Gastroesophageal sphincter (tissue), 4 donors: ENCODE measurements at regions not wholly inside any gene's neighbourhood (a gene's known extent, or its start where the extent isn't known, plus 50 kb on each side); places are given as distances from the start of the nearest gene placed in this dataset.

ENCODE experiments used
- ATAC-seq: fragments of 150-250 bp; one replicate; pipeline ENCODE4 v1.9.1; 2016; ENCODE audit warnings: mild to moderate bottlenecking, moderate library complexity
- H3K27ac ChIP-seq, 4 donors: fragments of 200-600 bp; sonication (generic) in 3 of 4; 1 replicate in 3 of 4; 2 replicates in 1 of 4; pipeline ENCODE4 v1.5.1; 2016 to 2019
- H3K27me3 ChIP-seq: fragments of 200-600 bp; sonication (generic); one replicate; pipeline ENCODE4 v1.5.1; 2019
- H3K36me3 ChIP-seq, 2 donors: fragments of 200-600 bp; sonication (generic); one replicate each; pipeline ENCODE4 v1.5.1; 2019; ENCODE audit warnings: control low read depth in 1 of 2
- H3K4me1 ChIP-seq, 3 donors: fragments of 200-600 bp; sonication (generic); 1 replicate in 2 of 3; 2 replicates in 1 of 3; pipeline ENCODE4 v1.5.1; 2016 to 2019; ENCODE audit warnings: control low read depth in 2 of 3
- H3K4me3 ChIP-seq, 2 donors: fragments of 200-600 bp; sonication (generic); one replicate each; pipeline ENCODE4 v1.5.1; 2019; ENCODE audit warnings: mild to moderate bottlenecking in 1 of 2, moderate library complexity in 1 of 2
- H3K9me3 ChIP-seq, 3 donors: fragments of 200-600 bp; sonication (generic); one replicate each; pipeline ENCODE4 v1.5.1; 2017 to 2019; ENCODE audit warnings: control low read depth in 2 of 3
- EP300 ChIP-seq: sonication (generic); formaldehyde crosslinking; IDR thresholded peaks from one replicate; pipeline ENCODE4 v1.6.1; 2017; ENCODE audit warnings: antibody characterized with exemption, mild to moderate bottlenecking
- POLR2A ChIP-seq, 2 donors: fragments of 450-650 bp; IDR thresholded peaks; one replicate each; pipeline ENCODE4 v1.6.1; 2017; ENCODE audit warnings: antibody characterized with exemption in 2 of 2, mild to moderate bottlenecking in 2 of 2, moderate library complexity in 1 of 2
- POLR2AphosphoS5 ChIP-seq: sonication (generic); formaldehyde crosslinking; IDR thresholded peaks from one replicate; pipeline ENCODE4 v1.6.1; 2017; ENCODE audit warnings: antibody characterized with exemption
- WGBS, 2 donors: methylation state at CpG; one replicate each; pipeline ENCODE4 v1.1.5; 2018; ENCODE audit warnings: low coverage in 1 of 2; 5-methylcytosine and 5-hydroxymethylcytosine counted together
- TF ChIP-seq, protein P1 (sequence below), 4 experiments: fragments of 200-600 bp in 2 of 4; fragments of 450-650 bp in 2 of 4; sonication (generic) in 1 of 4; IDR thresholded peaks; one replicate each; pipeline ENCODE4 v1.5.1; 2017 to 2019; ENCODE audit warnings: antibody characterized with exemption in 4 of 4, mild to moderate bottlenecking in 2 of 4, moderate library complexity in 2 of 4

DNA sequence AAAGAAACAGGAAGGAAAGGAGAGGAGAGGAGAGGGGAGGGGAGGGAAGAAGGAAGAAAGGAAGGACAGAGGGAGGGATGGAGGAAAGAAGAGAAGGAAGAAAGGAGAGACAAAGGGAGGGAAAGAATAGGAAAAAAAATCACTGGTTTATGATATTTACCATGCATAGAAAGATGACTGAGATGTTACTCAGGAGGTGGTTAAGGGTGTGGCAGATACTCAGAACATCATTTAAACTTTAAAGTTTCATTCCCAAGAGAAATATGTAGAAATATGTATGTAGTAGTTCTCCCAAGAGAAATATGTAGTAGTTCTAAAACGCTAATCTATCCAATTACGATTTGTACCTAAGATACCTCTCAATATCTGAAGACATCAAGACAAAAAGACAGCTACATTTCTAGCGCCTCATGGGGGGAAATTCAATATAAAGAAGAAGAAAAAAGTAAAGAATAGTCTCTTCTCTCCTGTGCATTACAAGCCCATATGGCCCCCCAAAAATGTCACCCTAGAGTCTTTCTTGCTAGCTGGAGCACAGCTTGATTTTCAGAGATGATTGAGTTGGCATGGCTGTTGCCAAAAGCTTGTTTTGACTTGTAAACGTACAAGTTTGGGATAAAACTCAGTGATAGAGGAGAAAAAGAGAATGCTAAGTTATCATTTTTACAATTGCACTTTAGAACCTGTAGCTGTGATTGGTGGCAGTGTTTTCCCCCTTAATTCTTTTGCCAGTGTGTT is 539.2 kb downstream of the CDH26 start:
- Histone ChIP-seq H3K36me3 (no peaks in the 10 kb centered on the region), H3K9me3 (no peaks in the 10 kb centered on the region), H3K4me3 (no peak overlapping the region), H3K27ac (no peak overlapping the region), H3K27me3 (no peaks in the 10 kb centered on the region), H3K4me1 (no peaks in the 10 kb centered on the region)
- TF ChIP-seq POLR2A (IDR thresholded peaks at IDR 0.05) (no peak), EP300 (no peak), POLR2AphosphoS5 (no peak)
- TF ChIP-seq, protein P1, sequence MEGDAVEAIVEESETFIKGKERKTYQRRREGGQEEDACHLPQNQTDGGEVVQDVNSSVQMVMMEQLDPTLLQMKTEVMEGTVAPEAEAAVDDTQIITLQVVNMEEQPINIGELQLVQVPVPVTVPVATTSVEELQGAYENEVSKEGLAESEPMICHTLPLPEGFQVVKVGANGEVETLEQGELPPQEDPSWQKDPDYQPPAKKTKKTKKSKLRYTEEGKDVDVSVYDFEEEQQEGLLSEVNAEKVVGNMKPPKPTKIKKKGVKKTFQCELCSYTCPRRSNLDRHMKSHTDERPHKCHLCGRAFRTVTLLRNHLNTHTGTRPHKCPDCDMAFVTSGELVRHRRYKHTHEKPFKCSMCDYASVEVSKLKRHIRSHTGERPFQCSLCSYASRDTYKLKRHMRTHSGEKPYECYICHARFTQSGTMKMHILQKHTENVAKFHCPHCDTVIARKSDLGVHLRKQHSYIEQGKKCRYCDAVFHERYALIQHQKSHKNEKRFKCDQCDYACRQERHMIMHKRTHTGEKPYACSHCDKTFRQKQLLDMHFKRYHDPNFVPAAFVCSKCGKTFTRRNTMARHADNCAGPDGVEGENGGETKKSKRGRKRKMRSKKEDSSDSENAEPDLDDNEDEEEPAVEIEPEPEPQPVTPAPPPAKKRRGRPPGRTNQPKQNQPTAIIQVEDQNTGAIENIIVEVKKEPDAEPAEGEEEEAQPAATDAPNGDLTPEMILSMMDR (IDR thresholded peaks at IDR 0.05) = no peak
- 76 to 78% methylated on average over 4 of the region's 4 CpGs for WGBS, 2 donors
- no peak for ATAC-seq

DNA sequence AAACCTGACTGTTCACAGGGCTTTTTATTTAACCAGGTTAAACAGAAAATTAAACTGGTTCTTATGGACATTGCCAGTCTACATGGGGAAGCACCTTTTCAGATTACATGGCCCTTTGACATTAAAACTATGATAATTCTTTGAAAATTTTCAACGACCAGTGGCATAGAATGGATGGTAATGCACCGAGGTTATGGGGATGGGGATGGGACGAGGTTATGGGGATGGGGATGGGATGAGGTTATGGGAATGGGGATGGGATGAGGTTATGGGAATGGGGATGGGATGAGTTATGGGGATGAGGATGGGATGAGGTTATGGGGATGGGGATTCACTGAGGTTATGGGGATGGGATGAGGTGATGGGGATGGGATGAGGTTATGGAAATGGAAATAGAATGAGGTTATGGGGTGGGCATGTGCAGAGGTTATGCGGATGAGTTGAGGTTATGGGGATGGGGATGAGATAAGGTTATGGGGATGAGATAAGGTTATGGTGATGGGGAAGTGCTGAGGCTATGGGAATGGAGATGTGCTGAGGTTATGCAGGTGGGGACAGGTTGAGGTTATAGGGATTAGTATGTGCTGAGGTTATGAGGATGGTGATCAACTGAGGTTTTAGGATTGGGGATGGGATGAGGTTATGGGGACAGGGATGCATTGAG is 541.9 kb downstream of the CDH26 start:
- Histone ChIP-seq H3K27me3 (peaks cover 5% of the 10 kb centered on the region), H3K36me3 (no peaks in the 10 kb centered on the region), H3K9me3 (no peaks in the 10 kb centered on the region), H3K4me3 (no peak overlapping the region), H3K4me1 (no peaks in the 10 kb centered on the region), H3K27ac (no peak overlapping the region)
- WGBS, 2 donors = 72 to 85% methylated on average over 2 to 4 of the region's 4 CpGs
- ATAC-seq = no peak
- TF ChIP-seq POLR2AphosphoS5 = no peak
- no peak for TF ChIP-seq POLR2A (IDR thresholded peaks at IDR 0.05)
- no peak for TF ChIP-seq EP300
- TF ChIP-seq, protein P1 (IDR thresholded peaks at IDR 0.05) = no peak

- Histone ChIP-seq H3K27ac (no peak overlapping the region), H3K36me3 (no peaks in the 10 kb centered on the region), H3K4me1 (no peaks in the 10 kb centered on the region), H3K4me3 (no peak overlapping the region), H3K9me3 (no peaks in the 10 kb centered on the region), H3K27me3 (peaks cover 5% of the 10 kb centered on the region)
- WGBS, 2 donors = 81 to 83% methylated on average over 2 of the region's 2 CpGs
- TF ChIP-seq, protein P1 (IDR thresholded peaks at IDR 0.05) = no peak
- TF ChIP-seq EP300 = no peak
- TF ChIP-seq POLR2A (IDR thresholded peaks at IDR 0.05) = no peak
- no peak for TF ChIP-seq POLR2AphosphoS5
- ATAC-seq = no peak
Observed at GRCh38 chr20:60501048-60501447, 542.8 kb downstream of the CDH26 start.

DNA sequence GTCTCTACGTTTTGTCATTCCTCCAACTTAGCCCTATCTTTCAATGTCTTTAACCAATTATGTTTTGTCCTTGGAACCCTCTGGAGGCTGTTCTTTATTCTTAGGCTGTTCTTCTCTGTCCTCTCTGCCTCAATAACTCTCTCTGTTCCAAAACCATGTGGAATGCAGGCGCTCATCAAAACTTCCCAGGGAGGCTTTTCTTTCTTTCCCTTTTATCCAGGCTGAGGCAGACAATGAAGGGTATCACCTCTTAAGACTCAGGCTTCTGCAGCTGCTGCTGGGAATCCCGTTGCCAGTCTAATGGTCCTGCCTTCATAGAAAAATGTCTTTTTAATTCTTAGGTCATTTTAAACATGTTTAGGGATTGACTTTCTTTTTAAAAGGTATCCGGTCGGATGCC is 544.7 kb downstream of the CDH26 start:
- TF ChIP-seq POLR2A (IDR thresholded peaks at IDR 0.05) (no peak), POLR2AphosphoS5 (no peak), EP300 (no peak)
- TF ChIP-seq, protein P1 (IDR thresholded peaks at IDR 0.05) = no peak
- H3K27ac ChIP-seq = no peak overlapping the region
- peaks cover 5% of the 10 kb centered on the region for H3K27me3 ChIP-seq
- no peaks in the 10 kb centered on the region for H3K36me3 ChIP-seq
- H3K4me3 ChIP-seq = no peak overlapping the region
- no peaks in the 10 kb centered on the region for H3K9me3 ChIP-seq
- no peak for ATAC-seq
- H3K4me1 ChIP-seq = no peaks in the 10 kb centered on the region
- 73 to 81% methylated on average over 5 of the region's 5 CpGs for WGBS, 2 donors

DNA sequence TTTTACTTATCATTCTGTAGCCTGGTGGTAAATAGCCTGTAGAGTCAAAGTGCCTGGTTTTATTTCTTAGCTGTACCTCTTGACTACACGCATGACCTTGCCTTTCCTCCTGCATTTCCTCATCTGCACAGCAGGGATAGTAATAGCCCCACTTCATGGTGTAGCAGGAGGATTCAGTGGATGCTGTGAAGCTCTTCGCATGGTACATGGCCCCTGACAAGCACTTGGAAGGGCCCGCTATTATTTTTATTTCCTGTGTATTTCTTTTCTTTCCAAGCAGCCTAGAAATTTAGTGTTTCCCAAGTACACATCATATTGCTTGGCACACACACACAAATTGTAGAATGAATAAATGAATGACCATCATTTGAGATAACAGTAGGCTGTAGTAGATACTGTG is 547.2 kb downstream of the CDH26 start:
- H3K27ac ChIP-seq = no peak overlapping the region
- H3K4me1 ChIP-seq = no peaks in the 10 kb centered on the region
- no peak for ATAC-seq
- no peaks in the 10 kb centered on the region for H3K9me3 ChIP-seq
- no peak for TF ChIP-seq EP300
- no peak for TF ChIP-seq POLR2A (IDR thresholded peaks at IDR 0.05)
- TF ChIP-seq, protein P1 (IDR thresholded peaks at IDR 0.05) = no peak
- TF ChIP-seq POLR2AphosphoS5 = no peak
- no peaks in the 10 kb centered on the region for H3K36me3 ChIP-seq
- H3K4me3 ChIP-seq = no peak overlapping the region
- H3K27me3 ChIP-seq = peaks cover 5% of the 10 kb centered on the region
- WGBS, 2 donors = 43% methylated on average over 3 of the region's 3 CpGs; no CpG with 5 or more reads in 1 of the 2 donors
